ENCODE measurements at regions not wholly inside any gene's neighbourhood (a gene's known extent, or its start where the extent isn't known, plus 50 kb on each side); places are given as distances from the start of the nearest gene placed in this dataset.
"Not testable (repeated sequence)": the region's sequence is repeated elsewhere in the genome, so short reads cannot be mapped to it uniquely, and the experiment has no call there.

DNA sequence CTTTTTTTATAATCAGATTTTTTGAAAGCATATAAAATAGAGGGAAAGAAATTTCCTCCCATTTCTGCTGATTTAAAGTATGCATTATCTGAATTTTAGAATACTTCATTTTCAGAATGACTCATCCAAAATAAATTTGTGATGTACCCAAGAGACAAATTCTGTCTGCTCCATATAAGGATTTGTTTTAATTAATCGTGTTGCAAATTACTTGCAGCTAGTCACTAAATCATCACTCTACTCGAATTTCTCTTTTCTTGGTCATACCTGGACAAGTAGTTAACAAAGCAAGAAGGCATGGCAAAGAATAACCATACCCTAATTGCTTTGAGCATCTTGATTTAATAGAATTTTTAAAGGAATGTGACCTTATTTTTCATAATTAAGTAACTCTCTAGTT, 284.1 kb upstream of the GRAMD2B start:
- no peak for DNase-seq

DNA sequence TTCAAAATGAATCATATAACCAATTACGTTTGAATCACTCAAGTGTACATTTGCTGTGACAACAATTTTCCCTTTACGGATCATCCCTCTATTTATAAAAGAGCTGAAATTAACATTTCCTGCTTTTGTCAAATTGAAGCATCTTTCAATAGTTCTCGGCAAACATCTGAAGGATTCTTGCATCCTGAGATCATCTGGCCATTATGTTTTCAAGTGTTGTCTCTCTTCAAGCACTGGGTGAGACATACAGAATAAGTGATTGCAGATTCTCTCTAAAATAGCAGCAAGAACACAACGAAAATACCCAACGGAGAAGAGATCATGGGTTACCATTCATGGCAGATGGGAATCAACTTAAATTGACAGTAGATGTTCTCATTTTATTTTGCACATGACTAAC, 283.4 kb upstream of the GRAMD2B start:
- DNase-seq, result no peak

DNA sequence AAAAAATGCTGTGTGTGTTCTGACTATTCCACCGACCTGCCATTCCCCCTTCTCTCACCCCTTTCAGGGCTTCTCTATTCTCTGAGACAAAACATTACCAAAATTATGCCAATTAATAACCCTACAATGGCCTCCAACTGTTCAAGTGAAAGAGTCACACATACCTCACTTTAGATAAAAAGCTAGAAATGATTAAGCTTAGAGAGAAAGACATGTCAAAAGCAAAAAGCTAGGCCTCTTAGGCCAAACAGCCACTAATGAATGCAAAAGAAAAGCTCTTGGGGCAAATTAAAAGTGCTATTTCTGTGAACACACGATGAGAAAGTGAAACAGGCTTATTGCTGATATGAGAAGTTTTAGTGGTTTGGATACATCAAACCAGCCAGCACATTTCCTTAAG, 279.6 kb upstream of the GRAMD2B start:
- DNase-seq, result no peak

DNA sequence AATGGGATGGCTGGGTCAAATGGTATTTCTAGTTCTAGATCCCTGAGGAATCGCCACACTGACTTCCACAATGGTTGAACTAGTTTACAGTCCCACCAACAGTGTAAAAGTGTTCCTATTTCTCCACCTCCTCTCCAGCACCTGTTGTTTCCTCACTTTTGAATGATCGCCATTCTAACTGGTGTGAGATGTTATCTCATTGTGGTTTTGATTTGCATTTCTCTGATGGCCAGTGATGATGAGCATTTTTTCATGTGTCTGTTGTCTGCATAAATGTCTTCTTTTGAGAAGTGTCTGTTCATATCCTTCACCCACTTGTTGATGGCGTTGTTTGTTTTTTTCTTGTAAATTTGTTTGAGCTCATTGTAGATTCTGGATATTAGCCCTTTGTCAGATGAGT, 272.9 kb upstream of the GRAMD2B start:
- DNase-seq, result not testable (repeated sequence)

DNA sequence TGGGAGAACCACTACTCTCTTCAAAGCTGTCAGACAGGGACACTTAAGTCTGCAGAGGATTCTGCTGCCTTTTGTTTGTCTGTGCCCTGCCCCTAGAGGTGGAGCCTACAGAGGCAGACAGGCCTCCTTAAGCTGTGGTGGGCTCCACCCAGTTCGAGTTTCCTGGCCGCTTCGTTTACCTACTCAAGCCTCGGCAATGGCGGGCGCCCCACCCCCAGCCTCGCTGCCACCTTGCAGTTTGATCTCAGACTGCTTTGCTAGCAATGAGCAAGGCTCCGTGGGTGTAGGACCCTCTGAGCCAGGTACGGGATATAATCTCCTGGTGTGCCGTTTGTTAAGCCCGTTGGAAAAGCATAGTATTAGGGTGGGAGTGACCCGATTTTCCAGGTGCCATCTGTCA, 267.9 kb upstream of the GRAMD2B start:
- DNase-seq, result not testable (repeated sequence)

DNA sequence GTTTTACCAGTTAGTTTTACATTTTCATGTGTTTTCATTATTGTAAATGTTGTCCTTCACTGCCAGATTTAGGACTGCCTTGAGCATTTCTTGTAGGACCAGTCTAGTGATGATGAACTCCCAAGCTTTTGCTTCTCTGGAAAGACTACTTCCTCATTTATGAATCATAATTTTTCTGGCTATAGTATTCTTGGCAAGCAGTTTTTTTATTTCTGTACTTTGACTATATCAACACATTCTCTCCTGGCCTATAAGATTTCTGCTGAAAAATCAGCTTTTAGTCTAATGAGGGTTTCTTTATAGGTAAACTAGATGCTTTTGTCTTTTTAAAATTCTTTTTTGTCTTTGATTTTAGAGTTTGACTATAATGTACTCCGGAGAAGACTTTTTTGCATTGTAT, 256.8 kb upstream of the GRAMD2B start:
- DNase-seq, result no peak

DNA sequence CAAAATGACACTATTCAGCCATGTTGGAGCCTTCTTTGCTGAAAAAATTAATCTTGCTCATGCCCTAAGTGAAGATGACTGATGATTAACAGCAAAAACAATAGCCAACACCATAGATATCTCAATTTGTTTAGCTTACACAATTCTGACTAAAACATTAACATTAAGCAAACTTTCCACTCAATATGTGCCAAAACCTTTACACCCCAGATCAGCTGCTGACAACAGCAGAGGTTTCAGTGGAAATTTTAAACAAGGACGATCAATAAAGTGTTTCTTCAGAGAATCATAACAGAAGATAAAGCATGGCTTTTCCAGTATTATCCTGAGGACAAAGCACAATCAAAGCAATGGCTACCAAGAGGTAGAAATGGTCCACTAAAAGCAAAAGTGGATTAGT, 254.4 kb upstream of the GRAMD2B start:
- no peak for DNase-seq

DNA sequence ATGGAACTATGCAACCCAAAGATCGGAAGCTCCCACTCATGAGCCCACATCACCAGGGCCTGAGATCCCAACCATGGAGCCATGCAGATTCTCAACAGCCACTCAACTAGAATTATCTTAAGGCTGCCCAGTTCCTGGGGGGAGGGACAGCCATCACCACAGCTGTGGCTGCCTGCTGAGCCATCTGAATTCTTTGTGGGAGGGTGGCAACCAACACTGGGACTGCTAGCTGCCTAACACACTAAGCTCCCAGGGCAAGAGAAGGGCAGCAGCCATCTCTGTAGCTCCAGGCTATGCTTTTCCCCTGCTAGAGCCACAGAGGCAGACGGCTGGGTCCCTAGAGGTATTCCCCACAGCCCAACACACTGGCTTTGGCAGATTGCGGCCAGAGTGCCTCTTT, 251.3 kb upstream of the GRAMD2B start:
- no peak for DNase-seq

DNA sequence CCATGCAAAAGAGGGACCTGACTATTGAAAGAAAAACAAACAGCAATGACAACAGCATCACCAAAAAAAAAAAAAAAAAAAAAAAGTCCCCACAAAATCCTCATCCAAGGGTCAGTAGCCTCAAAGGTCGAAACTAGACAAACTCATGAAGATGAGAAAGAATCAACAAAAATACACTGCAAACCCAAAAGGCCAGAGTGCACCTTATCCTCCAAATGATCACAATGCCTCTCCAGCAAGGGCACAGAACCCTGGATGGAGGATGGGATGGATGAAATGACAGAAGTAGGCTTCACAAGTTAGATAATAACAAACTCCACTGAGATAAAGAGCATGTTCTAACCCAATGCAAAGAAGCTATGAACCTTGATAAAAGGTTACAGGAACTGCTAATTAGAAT, 250.4 kb upstream of the GRAMD2B start:
- DNase-seq, result no peak

DNA sequence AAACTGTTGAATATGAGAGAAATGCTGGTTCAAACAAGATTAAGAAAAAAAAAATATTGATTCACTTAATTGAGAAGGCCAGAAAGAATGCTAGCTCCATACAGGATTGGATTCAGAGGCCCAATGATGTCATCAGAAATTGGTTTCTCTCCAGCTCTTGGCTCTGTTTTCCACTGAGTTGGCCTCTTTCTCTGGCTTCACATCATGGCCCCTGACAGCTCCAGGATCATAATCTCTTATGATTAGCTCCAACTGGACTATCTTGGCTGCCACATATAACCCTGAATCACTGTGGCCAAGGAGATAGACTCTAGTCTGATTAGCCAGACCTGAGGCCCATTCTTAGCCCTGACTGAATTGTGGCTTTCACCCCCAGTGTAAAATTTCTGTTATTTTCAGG, 244.7 kb upstream of the GRAMD2B start:
- DNase-seq, result no peak

DNA sequence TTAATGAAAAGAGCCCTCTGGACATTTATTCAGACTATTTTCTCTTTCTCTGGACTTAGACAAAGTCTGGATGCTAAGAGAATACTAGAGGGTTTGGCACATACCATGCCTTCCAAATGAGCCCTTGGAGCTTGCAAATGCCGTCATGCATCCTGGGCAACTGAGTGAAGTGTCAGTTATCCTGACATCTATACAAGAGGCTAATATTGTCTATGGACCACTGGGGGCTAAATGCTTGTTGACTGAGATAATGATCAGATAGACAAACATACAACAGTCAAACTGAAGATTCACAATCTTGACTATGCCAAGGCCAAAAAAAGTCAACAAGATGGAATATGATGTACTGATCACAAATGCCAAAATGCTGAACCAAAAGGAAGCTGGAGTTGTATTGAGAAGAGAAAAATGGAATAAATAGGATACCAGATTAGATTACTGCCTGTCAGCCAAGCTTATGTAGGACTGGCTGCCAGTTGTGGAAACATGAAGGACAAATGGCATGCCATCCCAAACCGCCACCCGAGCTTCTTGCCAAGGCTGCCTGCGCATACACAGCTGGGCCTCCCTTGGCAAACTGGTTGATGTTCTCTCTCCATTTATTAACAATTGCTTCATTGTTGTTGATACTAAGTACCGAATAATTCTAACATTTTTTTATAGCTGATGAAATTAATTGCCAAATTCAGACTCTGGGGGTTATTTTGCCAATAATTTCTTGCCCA, 240.1 kb upstream of the GRAMD2B start:
- DNase-seq, result no peak

DNA sequence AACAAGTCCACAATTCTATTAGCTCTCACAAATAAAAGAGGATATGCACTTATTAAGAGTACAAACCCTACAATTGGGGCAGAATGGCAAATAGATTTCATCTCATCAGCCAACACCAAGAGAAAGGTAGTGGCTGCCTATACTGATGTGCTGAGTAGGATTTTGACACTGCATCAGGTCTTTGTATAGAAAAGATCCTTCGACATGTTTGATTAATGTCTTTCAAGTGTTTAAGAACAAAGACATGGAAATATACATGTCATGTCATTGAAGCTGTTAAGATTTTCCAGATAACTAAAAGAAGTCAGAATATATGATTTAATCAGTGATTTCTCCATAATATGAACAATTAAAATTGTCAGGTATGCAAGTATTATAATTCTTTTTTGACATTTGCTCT, 238.7 kb upstream of the GRAMD2B start:
- DNase-seq, result no peak

DNA sequence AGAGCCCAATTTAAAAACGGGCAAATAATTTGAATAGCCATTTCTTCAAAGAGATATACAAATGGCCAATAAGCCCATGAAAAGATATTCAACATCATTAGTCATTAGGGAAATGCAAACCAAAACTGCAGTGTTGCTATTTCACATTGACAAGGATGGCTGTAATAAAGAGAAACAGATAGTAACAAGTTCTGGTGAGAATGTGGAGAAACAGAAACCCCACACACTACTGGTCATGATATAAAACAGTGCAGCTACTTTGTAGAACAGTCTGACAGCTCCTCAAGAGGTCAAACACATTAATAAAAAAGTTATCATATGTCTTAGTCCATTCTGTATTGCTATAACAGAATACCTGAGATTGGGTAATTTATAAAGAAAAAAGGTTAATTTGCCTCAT, 237.0 kb upstream of the GRAMD2B start:
- DNase-seq, result no peak

DNA sequence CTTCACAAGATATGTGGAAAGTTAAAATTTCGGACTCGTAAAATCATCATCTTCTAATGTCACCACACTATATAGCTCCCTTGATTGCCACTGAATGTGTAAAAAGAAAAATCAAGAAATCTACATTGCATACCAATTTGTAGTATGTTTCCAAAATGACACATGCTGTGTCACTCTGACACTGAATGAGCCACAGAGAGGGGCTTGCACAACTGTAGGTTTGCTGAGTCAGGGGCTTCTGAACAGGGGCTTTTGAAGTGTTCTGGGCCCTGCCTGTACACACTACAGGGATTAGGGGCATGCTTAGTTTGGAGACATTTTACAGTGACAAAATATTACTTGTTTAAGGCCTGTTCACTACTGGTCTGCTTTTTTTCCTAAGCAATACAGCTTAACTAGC, 234.4 kb upstream of the GRAMD2B start:
- DNase-seq, result no peak

DNA sequence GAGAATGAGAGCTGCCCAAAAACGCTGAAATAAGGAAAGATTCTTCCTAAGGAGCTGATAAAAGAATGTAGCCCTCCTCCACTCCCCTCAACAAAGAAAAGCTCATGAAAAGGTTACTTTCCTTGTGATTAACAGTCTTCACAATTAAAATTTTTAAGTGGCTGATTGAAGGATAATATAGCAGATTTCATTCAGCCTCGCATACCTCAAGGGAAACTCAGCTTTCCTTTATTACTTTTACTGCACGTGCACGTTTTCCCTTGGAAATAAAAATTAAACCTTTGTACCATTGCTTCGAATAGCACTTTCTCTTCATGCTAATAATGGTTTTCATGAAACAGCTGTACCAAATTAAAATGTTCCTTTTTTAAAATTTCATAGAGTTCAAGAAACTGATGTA, 234.0 kb upstream of the GRAMD2B start:
- DNase-seq, result no peak

DNA sequence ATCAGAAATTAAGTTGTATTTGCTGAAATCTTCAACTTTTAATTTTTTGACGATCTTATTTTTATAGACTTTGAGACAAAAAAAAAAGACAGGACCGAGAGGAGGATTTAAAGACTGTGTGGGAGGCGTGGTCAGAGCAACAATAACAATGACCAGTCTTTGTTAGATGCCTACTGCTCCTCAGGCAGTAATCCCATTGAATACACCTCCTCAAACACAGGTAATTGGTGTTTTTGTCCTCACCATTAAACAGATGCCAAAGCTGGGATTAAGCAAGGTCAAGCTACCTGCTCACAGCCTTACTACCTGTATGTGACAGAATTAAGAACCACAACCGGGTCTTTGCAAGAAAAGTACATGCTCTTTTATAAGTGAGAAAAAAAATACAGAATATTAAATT, 233.3 kb upstream of the GRAMD2B start:
- no peak for DNase-seq

DNA sequence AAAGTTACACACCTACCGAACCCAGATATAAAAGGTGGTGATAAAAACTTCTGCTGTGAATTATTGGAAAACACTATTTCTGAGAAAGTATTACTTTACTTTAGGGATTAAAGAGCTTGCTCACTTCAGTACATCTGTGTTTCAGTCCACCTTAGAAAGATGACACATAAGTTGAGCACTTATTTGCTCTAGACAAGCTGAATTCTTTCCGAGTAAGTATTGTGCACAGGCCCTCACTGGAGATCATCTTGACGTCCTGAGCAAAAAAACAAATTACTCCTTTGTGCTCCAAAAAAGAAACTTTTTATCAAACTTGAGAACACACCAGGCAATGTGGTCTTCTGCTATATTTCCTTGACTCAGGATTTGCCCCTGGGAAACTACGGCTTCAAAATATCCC, 231.0 kb upstream of the GRAMD2B start:
- DNase-seq, result no peak

DNA sequence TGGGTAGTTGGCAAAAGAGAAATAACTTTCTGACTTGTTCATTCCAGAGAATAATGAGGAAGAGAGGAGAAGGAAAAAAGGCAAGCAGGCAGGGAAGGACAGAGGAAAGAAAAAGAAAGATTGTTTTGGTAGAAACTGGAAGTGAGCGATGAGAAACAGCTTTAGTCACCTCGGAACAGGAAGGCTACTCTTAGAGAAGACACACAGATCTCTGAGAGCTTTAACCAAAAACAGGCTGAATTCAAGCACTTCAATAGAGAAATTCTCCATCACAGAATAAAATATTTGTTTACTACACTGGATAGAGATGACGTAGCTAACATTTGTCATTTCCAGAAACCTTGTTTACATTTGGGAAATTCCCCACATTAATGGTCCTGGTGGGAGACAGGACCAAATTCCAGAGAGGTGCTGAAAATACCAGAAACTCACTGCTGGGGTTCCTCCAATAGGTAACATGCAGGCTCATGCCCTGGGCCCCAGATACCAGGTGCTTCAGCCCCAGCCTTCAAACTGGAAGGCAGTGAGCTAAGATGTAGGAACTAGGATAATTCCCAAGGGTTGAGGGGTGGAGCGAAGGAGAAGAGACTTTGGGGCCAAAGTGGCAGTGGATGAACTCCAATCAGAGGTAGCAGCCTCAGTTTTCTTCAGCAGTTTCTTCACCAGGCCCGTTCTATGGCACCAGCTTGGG, 227.7 kb upstream of the GRAMD2B start:
- DNase-seq, result no peak

DNA sequence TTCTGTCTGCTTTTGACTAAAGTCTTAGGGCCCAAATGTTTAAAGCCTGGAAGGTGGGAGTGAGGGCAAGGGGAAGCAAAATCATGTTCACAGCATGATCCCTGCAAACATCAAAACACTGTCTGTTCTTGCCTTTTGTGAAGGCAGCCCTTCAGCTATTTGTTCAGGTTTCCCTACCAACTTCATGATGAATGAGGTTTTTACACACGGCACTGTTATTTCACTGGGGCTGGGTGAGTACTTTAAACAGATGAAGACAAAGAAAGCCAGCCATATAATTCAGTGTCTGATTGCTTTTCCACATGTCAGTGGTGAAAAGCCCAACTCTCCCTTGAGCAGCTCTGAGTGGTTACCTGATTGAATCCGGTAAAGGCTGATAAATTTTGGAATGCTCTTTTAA, 224.7 kb upstream of the GRAMD2B start:
- peak; percentile 65 for DNase-seq

DNA sequence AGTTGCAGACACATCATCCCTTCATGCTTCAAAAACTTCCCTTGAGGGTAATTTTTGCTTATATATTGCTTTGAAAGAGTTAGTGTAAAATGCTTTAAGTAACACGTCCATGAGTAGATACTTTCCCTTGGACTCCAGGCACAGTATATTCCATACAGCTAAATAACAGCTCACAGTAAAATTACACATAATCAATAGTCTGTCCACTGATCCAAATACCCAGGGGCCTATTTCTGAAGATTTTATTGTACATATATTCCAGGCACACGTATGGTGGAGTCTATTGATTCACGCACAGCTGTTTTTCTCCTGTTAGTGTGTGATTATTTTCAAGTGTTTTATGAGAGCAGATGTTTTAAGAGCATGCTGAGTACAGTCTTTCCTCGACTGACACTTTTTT, 223.7 kb upstream of the GRAMD2B start:
- no peak for DNase-seq

DNA sequence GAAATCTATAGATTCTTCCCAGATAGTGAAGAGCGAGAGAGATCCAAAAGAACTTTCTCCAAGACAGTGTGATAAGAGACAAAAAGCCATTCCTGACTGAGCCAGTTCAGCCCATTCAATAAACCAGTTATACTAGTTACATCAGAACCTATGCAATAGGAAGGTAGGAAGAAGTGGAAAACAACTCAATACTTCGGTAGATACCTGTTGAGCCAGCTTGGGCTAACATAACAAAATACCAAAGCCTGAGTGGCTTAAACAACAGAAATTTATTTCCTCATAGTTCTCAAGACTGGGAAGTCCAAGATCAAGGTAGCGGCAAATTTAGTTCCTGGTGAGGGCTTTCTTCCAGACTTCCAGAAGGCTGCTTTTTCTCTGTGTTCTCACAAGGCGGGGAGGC, 214.5 kb upstream of the GRAMD2B start:
- no peak for DNase-seq

DNA sequence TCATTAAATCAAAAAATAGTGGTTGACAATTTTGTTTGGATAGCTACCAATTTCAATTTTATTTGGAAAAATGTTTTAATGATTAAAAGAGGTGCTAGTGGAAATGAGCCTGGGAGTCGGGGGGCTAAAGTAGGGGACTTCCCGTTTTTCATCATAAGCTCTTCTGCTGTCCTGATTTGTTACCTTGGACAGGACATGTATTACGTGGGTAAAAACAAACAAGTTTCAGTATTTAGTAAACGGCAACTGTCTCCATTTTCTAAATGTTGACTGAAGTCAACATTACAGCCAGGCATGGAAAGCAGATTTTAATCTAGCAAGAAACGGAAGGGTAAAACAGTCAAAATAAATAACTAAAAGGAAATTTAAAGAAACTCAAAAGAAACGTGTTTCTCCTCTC, 212.3 kb upstream of the GRAMD2B start:
- DNase-seq, result no peak

DNA sequence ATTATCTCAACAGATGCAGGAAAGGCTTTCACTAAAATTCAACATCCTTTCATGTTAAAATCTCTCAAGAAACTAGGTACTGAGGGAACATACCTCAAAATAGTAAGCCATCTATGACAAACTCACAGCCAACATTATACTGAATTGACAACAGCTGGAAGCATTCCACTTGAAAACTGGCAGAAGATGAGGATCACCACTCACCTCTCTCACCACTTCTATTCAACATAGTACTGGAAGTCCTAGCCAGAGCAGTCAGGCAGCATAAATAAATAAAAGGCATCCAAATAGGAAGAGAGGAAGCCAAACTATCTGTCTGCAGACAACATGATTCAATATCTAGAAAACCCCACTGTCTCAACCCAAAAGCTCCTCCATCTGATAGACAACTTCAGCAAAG, 203.6 kb upstream of the GRAMD2B start:
- DNase-seq, result no peak

DNA sequence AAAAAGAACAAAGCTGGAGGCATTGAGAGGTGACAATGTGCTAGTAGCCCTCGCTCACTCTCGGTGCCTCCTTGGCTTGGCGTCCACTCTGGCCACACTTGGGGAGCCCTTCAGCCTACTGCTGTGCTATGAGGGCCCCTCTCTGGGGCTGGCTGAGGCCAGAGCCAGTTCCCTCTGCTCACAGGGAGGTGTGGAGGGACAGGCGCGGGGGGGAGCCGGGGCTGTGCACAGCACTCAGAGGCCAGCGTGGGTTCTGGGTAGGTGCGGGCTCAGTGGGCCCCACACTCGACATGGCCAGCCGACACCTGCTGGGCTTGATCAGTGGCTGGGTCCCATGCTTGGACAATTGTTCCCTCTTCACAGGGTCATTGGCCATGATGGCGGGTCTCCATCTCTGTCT, 202.5 kb upstream of the GRAMD2B start:
- no peak for DNase-seq

DNA sequence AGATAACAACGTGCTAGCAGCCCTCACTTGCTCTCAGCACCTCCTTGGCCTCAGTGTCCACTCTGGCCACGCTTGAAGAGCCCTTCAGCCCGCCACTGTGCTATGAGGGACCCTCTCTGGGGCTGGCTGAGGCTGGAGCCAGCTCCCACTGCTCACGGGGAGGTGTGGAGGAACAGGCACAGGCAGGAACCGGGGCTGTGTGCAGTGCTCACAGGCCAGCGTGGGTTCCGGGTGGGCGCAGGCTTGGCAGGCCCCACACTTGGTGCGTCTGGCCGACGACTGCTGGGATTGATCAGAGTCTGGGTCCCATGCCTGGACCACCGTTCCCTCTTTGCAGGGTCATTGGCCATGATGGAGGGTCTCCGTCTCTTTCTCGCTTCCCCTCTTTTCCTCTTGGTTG, 194.3 kb upstream of the GRAMD2B start:
- no peak for DNase-seq
